HG02798 (cell line): ENCODE measurements at regions not wholly inside any gene's neighbourhood (a gene's known extent, or its start where the extent isn't known, plus 50 kb on each side); places are given as distances from the start of the nearest gene placed in this dataset.
"Not testable (repeated sequence)": the region's sequence is repeated elsewhere in the genome, so short reads cannot be mapped to it uniquely, and the experiment has no call there.

ENCODE experiments used
- ATAC-seq: cut with Tn5 transposase; IDR thresholded peaks from one replicate; pipeline ENCODE4 v1.9.1; 2021; ENCODE audit warnings: mild to moderate bottlenecking; ENCODE audit not compliant: unreplicated experiment, poor library complexity

- ATAC-seq: no peak
Observed at GRCh38 chr1:165147799-165148198, 208.7 kb downstream of the LMX1A start.

GRCh38 chr1:165144757-165145397, 211.6 kb downstream of the LMX1A start:
- ATAC-seq: peak; percentile 77

- ATAC-seq: no peak
Observed at GRCh38 chr1:165143437-165144065, 213.0 kb downstream of the LMX1A start.

DNA sequence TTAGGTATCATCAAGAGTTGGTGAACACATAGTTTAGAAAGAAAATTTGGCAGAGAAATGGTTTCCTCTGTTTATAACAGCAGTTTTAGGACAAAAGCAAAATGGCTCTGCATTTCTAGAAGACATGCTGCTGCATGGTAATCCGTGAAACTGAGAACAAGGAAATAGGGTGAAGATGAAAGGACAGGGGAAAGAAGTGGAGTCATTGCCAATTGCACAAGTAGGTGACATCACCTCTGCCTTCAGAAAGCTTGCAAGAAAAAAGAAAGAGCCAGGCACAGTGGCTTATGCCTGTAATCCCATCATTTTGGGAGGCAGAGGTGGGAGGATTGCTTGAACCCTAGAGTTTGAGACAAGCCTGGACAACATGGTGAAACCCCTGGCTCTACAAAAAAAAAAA, 217.6 kb downstream of the LMX1A start:
- ATAC-seq: no peak

GRCh38 chr1:165137551-165138316, 218.8 kb downstream of the LMX1A start:
- no peak for ATAC-seq

DNA sequence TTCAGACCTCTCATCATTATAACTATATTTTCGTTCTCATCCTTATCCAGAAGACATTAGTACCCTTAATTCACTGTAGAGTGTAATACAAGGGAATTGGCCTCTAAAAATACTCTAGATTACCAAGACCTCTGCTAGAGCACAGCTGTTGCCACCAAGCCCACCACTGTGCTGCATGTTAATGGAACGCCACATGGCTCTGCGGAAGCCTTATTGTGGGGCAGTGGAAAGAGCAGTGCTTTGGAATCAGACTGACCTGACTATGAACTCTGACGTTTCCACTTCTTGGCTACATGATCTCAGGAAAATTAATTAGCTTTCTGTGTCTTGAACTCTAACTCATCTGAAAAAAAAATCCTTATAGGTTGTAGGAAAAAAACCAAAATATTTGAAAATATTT, 222.1 kb downstream of the LMX1A start:
- no peak for ATAC-seq

- peak; percentile 71 for ATAC-seq
Observed at GRCh38 chr1:165129568-165130164, 226.8 kb downstream of the LMX1A start.

DNA sequence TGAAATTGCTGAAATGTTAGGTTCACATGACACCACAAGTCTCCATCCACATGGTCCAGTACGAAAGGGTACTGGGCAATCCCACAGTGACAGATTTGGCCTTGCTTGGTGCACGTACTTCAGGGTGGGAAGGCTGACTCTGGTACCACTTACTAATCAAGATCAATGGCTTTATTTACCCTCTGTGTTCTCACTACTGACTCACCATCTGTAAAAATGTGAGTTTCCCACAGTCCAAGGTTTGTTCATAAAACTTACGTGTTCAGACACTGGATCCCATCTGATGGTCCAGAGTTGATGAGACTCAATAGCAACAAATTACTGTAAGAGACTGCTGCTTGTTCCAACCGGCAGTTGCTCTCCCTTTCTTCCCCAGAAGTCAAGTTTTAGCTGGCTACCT, 231.7 kb downstream of the LMX1A start:
- ATAC-seq: no peak

DNA sequence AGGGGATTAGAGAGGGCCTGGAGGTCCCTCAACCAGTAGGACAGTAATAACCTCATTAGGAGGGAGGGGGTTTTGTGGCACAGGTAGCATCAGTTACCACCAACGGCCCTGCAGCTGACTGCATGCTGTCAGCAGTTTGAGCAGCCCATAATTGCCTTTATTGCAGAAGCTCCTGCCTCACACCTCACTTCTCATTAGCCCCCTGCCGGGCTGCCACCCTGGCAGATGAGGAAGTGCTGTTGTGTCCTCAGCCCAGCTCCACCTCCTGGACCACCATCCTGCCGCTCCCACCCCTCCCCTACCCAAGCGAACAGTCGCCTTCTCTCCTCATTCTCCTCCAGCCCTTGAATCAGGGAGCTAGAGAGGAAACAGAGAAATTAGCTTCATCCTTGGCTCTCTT, 237.4 kb downstream of the LMX1A start:
- no peak for ATAC-seq

DNA sequence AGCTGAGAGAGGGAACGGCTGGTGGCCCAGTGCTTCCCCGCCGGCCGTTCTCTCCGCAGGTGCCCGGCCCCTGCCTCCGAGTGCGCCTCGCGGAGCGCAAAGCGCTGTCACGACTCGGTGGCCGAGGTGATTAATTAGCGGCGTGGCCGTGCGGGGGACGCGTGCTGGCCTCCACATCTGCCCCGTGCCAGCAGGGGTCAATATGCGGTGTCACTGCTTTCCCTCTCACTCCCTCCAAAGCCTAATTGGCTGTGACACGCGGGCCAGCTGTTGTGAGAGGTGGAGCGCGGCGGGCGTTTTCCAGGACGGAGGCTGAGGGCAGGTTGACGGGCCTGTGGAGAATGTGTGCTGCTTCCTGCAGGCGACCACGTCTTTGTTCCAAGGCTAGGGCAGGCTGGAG, 239.0 kb downstream of the LMX1A start:
- ATAC-seq: no peak

DNA sequence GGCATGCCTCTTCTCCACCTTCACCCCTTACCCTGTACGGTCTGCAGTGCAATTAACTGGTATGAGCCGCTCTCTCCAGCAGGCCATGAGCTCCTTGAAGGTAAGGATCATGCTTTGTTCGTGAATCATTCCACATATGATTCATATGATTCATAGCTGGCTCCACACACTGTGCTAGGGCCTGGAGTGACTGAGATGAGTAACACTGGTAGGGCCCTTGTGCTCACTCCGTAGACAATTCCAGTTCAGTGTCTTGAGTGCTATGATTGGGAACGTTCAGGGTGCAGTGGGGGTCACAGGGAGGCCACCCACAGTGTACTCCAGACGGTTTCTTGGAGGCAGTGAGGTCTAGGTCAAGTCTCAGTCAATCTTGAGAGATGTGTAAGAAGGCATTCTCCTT, 239.8 kb downstream of the LMX1A start:
- ATAC-seq: no peak

- ATAC-seq: no peak
Observed at GRCh38 chr1:165116171-165116570, 240.3 kb downstream of the LMX1A start.

- no peak for ATAC-seq
Observed at GRCh38 chr1:165114889-165115285, 241.6 kb downstream of the LMX1A start.

DNA sequence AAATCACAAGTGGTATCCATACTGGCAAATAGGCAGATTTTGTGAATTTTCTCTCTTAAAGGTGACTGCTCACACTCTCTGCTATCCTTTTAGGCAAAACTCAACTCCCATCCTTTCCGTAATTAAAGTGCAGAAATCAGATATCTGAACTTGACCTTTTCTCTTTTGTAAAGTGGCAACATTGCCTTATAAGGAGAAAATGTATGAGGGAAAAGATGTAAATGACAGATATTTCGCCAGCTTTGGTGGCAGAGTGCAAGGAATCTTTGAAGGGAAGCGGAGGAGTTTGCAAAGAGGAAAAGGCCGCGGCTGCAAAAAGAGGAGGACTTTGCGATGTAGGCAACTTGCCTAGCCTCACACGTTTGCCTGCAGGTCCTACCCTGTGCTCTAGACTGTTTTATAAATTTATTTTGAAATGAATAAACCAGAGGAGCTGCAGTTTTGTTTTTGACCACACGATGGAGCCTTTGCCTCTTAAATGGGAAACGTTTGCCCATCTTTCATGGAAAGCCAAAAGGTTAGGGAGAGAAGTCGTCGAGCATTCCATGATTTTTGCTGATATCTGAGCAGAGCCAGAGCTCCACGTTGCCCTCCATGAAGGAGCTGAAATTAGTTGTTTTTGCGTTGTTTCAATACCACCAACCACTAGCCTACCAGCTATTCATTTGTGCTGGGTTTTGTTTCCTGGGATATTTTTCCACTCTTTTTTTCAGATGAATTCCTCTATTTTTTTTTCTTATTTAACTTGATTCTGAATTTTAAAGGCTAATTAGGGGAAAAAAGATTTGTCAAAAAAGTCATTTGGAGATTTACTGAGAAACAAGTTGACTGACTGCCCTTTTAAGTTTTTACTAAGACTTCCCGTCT, 242.3 kb downstream of the LMX1A start:
- ATAC-seq: no peak

DNA sequence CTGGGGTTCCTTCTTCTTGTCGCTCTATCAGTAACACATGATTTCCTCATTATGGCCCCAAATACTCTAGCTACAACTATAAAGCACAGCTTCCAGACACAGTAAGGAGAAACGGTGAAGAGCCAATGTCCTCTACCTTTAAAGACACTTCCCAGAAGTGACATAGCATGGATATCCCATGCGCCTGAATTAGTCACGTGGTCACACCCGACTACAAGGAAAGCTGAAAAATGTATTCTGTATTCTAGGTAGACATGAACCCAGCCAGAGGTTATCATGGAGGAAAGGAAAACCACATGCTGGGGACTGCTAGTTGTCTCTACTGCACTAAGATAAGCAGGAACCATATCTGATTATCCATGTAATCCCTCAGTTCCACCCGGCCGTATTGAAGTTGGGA, 244.3 kb downstream of the LMX1A start:
- ATAC-seq: no peak

- ATAC-seq: no peak
Observed at GRCh38 chr1:165109013-165109412, 247.5 kb downstream of the LMX1A start.

GRCh38 chr1:165092542-165093162, 263.9 kb downstream of the LMX1A start:
- not testable (repeated sequence) for ATAC-seq

DNA sequence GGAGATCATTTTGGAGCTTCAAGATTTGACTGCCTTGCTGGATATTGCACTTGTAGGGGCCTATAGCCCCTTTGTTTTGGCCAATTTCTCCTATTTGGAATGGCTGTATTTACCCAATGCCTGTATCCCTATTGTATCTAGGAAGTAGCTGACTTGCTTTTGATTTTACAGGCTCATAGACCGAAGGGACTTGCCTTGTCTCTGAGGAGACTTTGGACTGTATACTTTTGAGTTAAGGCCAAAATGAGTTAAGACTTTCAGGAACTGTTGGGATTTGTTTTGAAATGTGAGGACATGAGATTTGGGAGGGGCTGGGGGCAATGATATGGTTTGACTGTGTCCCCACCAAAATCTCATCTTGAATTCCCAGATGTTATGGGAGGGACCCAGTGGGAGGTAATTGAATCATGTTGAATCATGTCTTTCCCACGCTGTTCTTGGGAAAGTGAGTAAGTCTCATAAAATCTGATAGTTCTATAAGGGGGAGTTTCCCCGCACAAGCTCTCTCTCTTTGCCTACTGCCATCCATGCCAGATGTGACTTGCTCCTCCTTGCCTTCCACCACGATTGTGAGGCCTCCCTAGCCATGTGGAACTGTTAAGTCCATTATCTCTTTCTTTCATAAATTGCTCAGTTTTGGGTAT, 276.1 kb downstream of the LMX1A start:
- no peak for ATAC-seq

- no peak for ATAC-seq
Observed at GRCh38 chr1:165078391-165078790, 278.1 kb downstream of the LMX1A start.
